ENCODE measurements at regions not wholly inside any gene's neighbourhood (a gene's known extent, or its start where the extent isn't known, plus 50 kb on each side); places are given as distances from the start of the nearest gene placed in this dataset.
"Not testable (repeated sequence)": the region's sequence is repeated elsewhere in the genome, so short reads cannot be mapped to it uniquely, and the experiment has no call there.

DNA sequence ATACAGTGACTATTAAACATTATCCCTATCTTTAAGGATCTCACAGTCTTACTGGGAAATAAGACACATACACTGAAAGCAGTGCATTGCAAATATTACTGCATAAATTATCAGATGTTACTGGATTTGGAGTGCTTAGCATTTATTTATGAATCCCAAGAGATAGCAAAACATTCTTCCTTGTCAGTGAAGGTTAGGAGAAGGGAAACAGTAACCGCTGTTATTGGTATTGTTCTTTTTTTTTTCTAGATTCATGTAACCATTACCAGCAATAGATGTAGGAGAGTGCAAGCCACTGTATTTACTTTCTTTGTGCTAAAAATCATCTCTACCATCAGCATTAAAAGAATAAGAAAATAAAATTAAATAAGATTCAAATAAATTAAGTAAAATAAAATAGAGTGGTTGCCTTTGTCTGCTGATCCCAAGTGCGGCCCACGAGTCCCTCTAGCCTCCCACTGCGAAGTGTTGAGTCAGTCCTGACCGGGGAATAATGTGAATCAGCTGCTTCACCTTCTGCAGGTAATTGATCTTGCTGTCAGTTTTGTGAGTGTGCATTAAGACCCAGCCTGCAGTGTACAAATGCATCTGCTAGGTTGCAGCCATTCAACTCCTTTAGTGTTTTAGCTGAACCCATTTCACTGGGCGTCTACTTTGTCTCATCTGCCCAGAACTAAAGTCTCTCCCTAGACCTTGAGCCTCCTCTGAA is 1344.9 kb downstream of the GATA3 start:
- H3K36me3 Mint-ChIP-seq (ENCODE audit: insufficient read depth, unreplicated experiment) = no peaks in the 10 kb centered on the region
- H3K4me1 Mint-ChIP-seq (ENCODE audit: low read depth, unreplicated experiment) = peaks cover 13% of the 10 kb centered on the region
- ChIA-PET CTCF (no interaction called here), POLR2A (no interaction called here)
- H3K27me3 Mint-ChIP-seq (ENCODE audit: insufficient read depth, unreplicated experiment) = peaks cover 7% of the 10 kb centered on the region
- Histone ChIP-seq H3K4me1 (peaks cover 4% of the 10 kb centered on the region; the same call in 1 of the 2 replicates), H3K4me3 (ENCODE audit: low read depth, low read length) (no peak overlapping the region), H3K9me3 (no peaks in the 10 kb centered on the region), H3K27me3 (replicated peaks; ENCODE audit: control insufficient read depth, insufficient read depth, low read length) (no peaks in the 10 kb centered on the region), H3K36me3 (ENCODE audit: control insufficient read depth, insufficient read depth, low read length) (no peaks in the 10 kb centered on the region)
- intact Hi-C loops (cut with micrococcal nuclease; ENCODE audit: unreplicated experiment) = no loop called here
- no peaks in the 10 kb centered on the region for H3K9me3 Mint-ChIP-seq (ENCODE audit: unreplicated experiment)
- H3K27ac Mint-ChIP-seq (ENCODE audit: unreplicated experiment) = no peak overlapping the region
- no peak for TF ChIP-seq CTCF (IDR thresholded peaks at IDR 0.05; ENCODE audit: insufficient read depth in 1 of 2, low read depth in 1 of 2, low read length in 1 of 2, severe bottlenecking in 1 of 2, unreplicated experiment in 1 of 2)
- BruUV-seq (replicated peaks) = no TSS peak
- H3K4me3 Mint-ChIP-seq (ENCODE audit: unreplicated experiment) = no peak overlapping the region
- DNase-seq = no peak

DNA sequence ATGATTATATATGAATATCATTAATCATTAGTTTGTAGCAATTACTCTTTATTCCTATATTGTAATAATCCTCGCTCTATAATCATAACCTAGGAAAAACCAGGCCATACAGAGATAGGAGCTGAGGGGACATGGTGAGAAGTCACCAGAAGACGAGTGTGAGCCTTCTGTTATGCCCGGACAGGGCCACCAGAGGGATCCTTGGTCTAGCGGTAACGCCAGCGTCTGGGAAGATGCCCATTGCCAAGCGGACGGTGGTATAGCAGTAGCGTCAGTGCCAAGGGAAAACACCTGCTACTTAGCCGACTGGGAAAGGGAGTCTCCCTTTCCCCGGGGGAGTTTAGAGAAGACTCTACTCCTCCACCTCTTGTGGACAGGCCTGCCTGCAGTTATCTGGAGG is 1347.6 kb downstream of the GATA3 start:
- H3K4me1 ChIP-seq; H3K36me3 Mint-ChIP-seq (ENCODE audit: insufficient read depth, unreplicated experiment); H3K4me3 ChIP-seq (ENCODE audit: low read depth, low read length); POLR2A ChIA-PET; BruUV-seq (replicated peaks); H3K27ac Mint-ChIP-seq (ENCODE audit: unreplicated experiment); H3K4me1 Mint-ChIP-seq (ENCODE audit: low read depth, unreplicated experiment); H3K27me3 ChIP-seq (replicated peaks; ENCODE audit: control insufficient read depth, insufficient read depth, low read length); H3K4me3 Mint-ChIP-seq (ENCODE audit: unreplicated experiment); H3K36me3 ChIP-seq (ENCODE audit: control insufficient read depth, insufficient read depth, low read length); H3K9me3 ChIP-seq; H3K27me3 Mint-ChIP-seq (ENCODE audit: insufficient read depth, unreplicated experiment): not testable (repeated sequence)
- intact Hi-C loops (cut with micrococcal nuclease; ENCODE audit: unreplicated experiment) = loop anchor here (1.0 kb wide), 1 partner anchor 341 kb away; no protein-coding TSS in a partner anchor
- peak; percentile 56 to 63 for DNase-seq
- H3K9me3 Mint-ChIP-seq (ENCODE audit: unreplicated experiment) = peaks cover 13% of the 10 kb centered on the region
- CTCF ChIA-PET = interaction anchor here (0.6 kb wide), 1 partner anchor 125 kb away, joined by 3 read pairs; no protein-coding TSS in a partner anchor
- TF ChIP-seq CTCF (IDR thresholded peaks at IDR 0.05; ENCODE audit: insufficient read depth in 1 of 2, low read depth in 1 of 2, low read length in 1 of 2, severe bottlenecking in 1 of 2, unreplicated experiment in 1 of 2) = peak; percentile 52 to 60

DNA sequence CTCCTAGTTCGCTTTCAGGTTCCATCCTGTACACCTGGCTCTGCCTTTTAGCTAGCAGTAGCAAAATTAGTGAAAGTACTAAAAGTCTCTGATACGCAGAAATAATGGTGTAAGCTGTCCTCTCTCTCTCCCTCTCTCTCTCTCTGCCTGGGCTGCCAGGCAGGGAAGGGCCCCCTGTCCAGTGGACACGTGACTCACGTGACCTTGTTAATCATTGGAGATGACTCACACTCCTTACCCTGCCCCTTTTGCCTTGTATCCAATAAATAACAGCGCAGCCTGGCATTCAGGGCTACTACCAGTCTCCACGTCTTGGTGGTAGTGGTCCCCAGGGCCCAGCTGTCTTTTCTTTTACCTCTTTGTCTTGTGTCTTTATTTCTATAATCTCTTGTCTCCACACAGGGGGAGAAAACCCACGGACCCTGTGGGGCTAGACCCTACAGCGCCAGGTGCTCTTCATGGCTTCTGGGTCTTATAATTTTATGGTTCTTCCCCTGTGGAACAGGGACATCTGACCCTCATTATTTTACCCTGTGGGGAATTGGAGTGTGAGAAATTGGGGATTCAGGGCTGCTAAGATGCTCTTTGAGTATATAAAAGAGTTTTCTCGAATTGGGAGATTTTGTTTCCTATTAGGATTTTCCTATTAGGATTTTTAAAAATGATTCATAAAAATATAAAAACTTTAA is 1348.2 kb downstream of the GATA3 start:
- H3K27me3 Mint-ChIP-seq (ENCODE audit: insufficient read depth, unreplicated experiment); H3K27ac Mint-ChIP-seq (ENCODE audit: unreplicated experiment); BruUV-seq (replicated peaks); H3K4me3 ChIP-seq (ENCODE audit: low read depth, low read length); POLR2A ChIA-PET; H3K4me1 ChIP-seq; H3K4me1 Mint-ChIP-seq (ENCODE audit: low read depth, unreplicated experiment); H3K36me3 Mint-ChIP-seq (ENCODE audit: insufficient read depth, unreplicated experiment); CTCF ChIA-PET; H3K9me3 ChIP-seq; H3K27me3 ChIP-seq (replicated peaks; ENCODE audit: control insufficient read depth, insufficient read depth, low read length); H3K36me3 ChIP-seq (ENCODE audit: control insufficient read depth, insufficient read depth, low read length): not testable (repeated sequence)
- H3K9me3 Mint-ChIP-seq (ENCODE audit: unreplicated experiment) = peaks cover 13% of the 10 kb centered on the region
- peak; percentile 11 to 50 for DNase-seq
- intact Hi-C loops (cut with micrococcal nuclease; ENCODE audit: unreplicated experiment) = loop anchor here (1.0 kb wide), 1 partner anchor 341 kb away; no protein-coding TSS in a partner anchor
- peak overlapping the region; percentile 51 for H3K4me3 Mint-ChIP-seq (ENCODE audit: unreplicated experiment)

GRCh38 chr10:9407201-9407600 is 1352.7 kb downstream of the GATA3 start:
- H3K36me3 ChIP-seq (ENCODE audit: control insufficient read depth, insufficient read depth, low read length); H3K4me3 Mint-ChIP-seq (ENCODE audit: unreplicated experiment); H3K4me1 ChIP-seq; H3K27ac Mint-ChIP-seq (ENCODE audit: unreplicated experiment); DNase-seq; H3K36me3 Mint-ChIP-seq (ENCODE audit: insufficient read depth, unreplicated experiment); H3K27me3 ChIP-seq (replicated peaks; ENCODE audit: control insufficient read depth, insufficient read depth, low read length); BruUV-seq (replicated peaks); POLR2A ChIA-PET; H3K27me3 Mint-ChIP-seq (ENCODE audit: insufficient read depth, unreplicated experiment); intact Hi-C loops (cut with micrococcal nuclease; ENCODE audit: unreplicated experiment); H3K4me3 ChIP-seq (ENCODE audit: low read depth, low read length); CTCF ChIA-PET: not testable (repeated sequence)
- peaks cover 12% of the 10 kb centered on the region for H3K9me3 ChIP-seq
- Mint-ChIP-seq H3K9me3 (ENCODE audit: unreplicated experiment) (peaks cover 23% of the 10 kb centered on the region), H3K4me1 (ENCODE audit: low read depth, unreplicated experiment) (peaks cover 12% of the 10 kb centered on the region)
